ENCODE measurements at regions not wholly inside any gene's neighbourhood (a gene's known extent, or its start where the extent isn't known, plus 50 kb on each side); places are given as distances from the start of the nearest gene placed in this dataset.
"Not testable (repeated sequence)": the region's sequence is repeated elsewhere in the genome, so short reads cannot be mapped to it uniquely, and the experiment has no call there.

DNA sequence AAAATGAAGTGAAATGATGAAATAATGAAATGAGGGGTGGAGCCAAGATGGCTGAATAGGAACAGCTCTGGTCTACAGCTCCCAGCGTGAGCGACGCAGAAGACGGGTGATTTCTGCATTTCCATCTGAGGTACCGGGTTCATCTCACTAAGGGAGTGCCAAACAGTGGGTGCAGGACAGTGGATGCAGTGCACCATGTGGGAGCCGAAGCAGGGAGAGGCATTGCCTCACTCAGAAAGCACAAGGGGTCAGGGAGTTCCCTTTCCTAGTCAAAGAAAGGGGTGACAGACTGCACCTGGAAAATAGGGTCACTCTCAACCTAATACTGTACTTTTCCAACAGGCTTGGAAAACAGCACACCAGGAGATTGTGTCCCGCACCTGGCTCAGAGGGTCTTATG is 2755.4 kb downstream of the RPIA start:
- not testable (repeated sequence) for TF ChIP-seq POLR2A (IDR thresholded peaks at IDR 0.05)
- TF ChIP-seq, protein P1, sequence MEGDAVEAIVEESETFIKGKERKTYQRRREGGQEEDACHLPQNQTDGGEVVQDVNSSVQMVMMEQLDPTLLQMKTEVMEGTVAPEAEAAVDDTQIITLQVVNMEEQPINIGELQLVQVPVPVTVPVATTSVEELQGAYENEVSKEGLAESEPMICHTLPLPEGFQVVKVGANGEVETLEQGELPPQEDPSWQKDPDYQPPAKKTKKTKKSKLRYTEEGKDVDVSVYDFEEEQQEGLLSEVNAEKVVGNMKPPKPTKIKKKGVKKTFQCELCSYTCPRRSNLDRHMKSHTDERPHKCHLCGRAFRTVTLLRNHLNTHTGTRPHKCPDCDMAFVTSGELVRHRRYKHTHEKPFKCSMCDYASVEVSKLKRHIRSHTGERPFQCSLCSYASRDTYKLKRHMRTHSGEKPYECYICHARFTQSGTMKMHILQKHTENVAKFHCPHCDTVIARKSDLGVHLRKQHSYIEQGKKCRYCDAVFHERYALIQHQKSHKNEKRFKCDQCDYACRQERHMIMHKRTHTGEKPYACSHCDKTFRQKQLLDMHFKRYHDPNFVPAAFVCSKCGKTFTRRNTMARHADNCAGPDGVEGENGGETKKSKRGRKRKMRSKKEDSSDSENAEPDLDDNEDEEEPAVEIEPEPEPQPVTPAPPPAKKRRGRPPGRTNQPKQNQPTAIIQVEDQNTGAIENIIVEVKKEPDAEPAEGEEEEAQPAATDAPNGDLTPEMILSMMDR (IDR thresholded peaks at IDR 0.05): not testable (repeated sequence)

Data from Peyer's patch (tissue), 4 donors.